HEK293 (cell line): ENCODE measurements at regions not wholly inside any gene's neighbourhood (a gene's known extent, or its start where the extent isn't known, plus 50 kb on each side); places are given as distances from the start of the nearest gene placed in this dataset.

ENCODE experiments used
- CTCF ChIA-PET: fragments of 350-600 bp; formaldehyde crosslinking; extraction: SDS; loops from one replicate; lab custom pipeline; 2021; ENCODE audit warnings: antibody characterized with exemption; lab: Yijun Ruan, JAX
- POLR2A ChIA-PET: fragments of 300-600 bp; formaldehyde crosslinking; extraction: SDS; loops from one replicate; lab custom pipeline; 2020; ENCODE audit warnings: antibody characterized with exemption, inconsistent platforms; lab: Yijun Ruan, JAX
- H3K27ac ChIP-seq: fragments of 200-500 bp; sonication (Bioruptor generic); 2 replicates; pipeline ENCODE4 v1.5.1; 2014; ENCODE audit warnings: low read depth, low read length, control low read depth, inconsistent platforms; ENCODE audit errors: extremely low read depth
- H3K36me3 ChIP-seq, 2 experiments: fragments of 200-500 bp in 1 of 2; sonication (Bioruptor generic) in 1 of 2; 1 replicate in 1 of 2; 2 replicates in 1 of 2; pipeline ENCODE4 v1.5.1; 2014 to 2017; ENCODE audit warnings: inconsistent platforms in 2 of 2, low read length in 2 of 2; ENCODE audit not compliant: control insufficient read depth in 2 of 2, insufficient read depth in 1 of 2
- H3K4me1 ChIP-seq: fragments of 200-500 bp; sonication (Bioruptor generic); 2 replicates; pipeline ENCODE4 v1.5.1; 2014; ENCODE audit warnings: mild to moderate bottlenecking, low read length, inconsistent platforms; ENCODE audit not compliant: control insufficient read depth, insufficient read depth
- H3K4me3 ChIP-seq: 2 replicates; pipeline ENCODE4 v1.5.1; 2011; ENCODE audit warnings: low read depth, mild to moderate bottlenecking, control low read depth, low read length, moderate library complexity
- H3K9me3 ChIP-seq: fragments of 200-500 bp; sonication (Bioruptor generic); 2 replicates; pipeline ENCODE4 v1.5.1; 2014; ENCODE audit warnings: low read depth, low read length, inconsistent platforms; ENCODE audit not compliant: control insufficient read depth, insufficient read depth
- BCL11B ChIP-seq: fragments of 450-650 bp; formaldehyde crosslinking; IDR thresholded peaks from 2 replicates; pipeline ENCODE4 v1.5.1; 2016; ENCODE audit warnings: low read depth, missing biosample characterization, missing genetic modification characterization
- CTCF ChIP-seq: fragments of 450-650 bp; formaldehyde crosslinking; IDR thresholded peaks from 2 replicates; pipeline ENCODE4 v1.5.1; 2016; ENCODE audit warnings: missing biosample characterization, missing genetic modification characterization
- GLIS2 ChIP-seq: fragments of 450-650 bp; formaldehyde crosslinking; IDR thresholded peaks from 2 replicates; pipeline ENCODE4 v1.5.1; 2016; ENCODE audit warnings: missing biosample characterization, missing genetic modification characterization
- IKZF3 ChIP-seq: fragments of 450-650 bp; IDR thresholded peaks from 2 replicates; pipeline ENCODE4 v1.5.0; 2018; ENCODE audit warnings: missing biosample characterization, mild to moderate bottlenecking, missing genetic modification characterization, moderate library complexity
- KLF10 ChIP-seq: fragments of 450-650 bp; IDR thresholded peaks from 2 replicates; pipeline ENCODE4 v1.5.1; 2018; ENCODE audit warnings: missing biosample characterization, mild to moderate bottlenecking, missing genetic modification characterization
- SALL2 ChIP-seq: fragments of 450-650 bp; formaldehyde crosslinking; IDR thresholded peaks from 2 replicates; pipeline ENCODE4 v1.5.0; 2017; ENCODE audit warnings: missing biosample characterization, mild to moderate bottlenecking, missing genetic modification characterization, borderline replicate concordance
- TRIM28 ChIP-seq: IDR thresholded peaks from 2 replicates; pipeline ENCODE4 v1.6.1; 2011; ENCODE audit warnings: low read length, control low read depth, borderline replicate concordance
- ZEB2 ChIP-seq: fragments of 450-650 bp; formaldehyde crosslinking; IDR thresholded peaks from 2 replicates; pipeline ENCODE4 v1.5.1; 2016; ENCODE audit warnings: missing biosample characterization, missing genetic modification characterization
- ZFP69B ChIP-seq: fragments of 450-650 bp; formaldehyde crosslinking; IDR thresholded peaks from 2 replicates; pipeline ENCODE4 v1.5.1; 2016; ENCODE audit warnings: missing biosample characterization, missing genetic modification characterization
- ZIC2 ChIP-seq: fragments of 450-650 bp; formaldehyde crosslinking; IDR thresholded peaks from 2 replicates; pipeline ENCODE4 v1.5.1; 2016; ENCODE audit warnings: missing biosample characterization, missing genetic modification characterization
- ZNF112 ChIP-seq: fragments of 450-650 bp; formaldehyde crosslinking; IDR thresholded peaks from 2 replicates; pipeline ENCODE4 v1.5.0; 2017; ENCODE audit warnings: missing biosample characterization, missing genetic modification characterization
- ZNF114 ChIP-seq: fragments of 450-650 bp; formaldehyde crosslinking; IDR thresholded peaks from 2 replicates; pipeline ENCODE4 v1.5.0; 2017; ENCODE audit warnings: missing biosample characterization, missing genetic modification characterization
- ZNF132 ChIP-seq: fragments of 450-650 bp; formaldehyde crosslinking; IDR thresholded peaks from 2 replicates; pipeline ENCODE4 v1.5.1; 2017; ENCODE audit warnings: missing biosample characterization, missing genetic modification characterization, borderline replicate concordance
- ZNF157 ChIP-seq: fragments of 450-650 bp; formaldehyde crosslinking; IDR thresholded peaks from 2 replicates; pipeline ENCODE4 v1.5.1; 2016; ENCODE audit warnings: missing biosample characterization, missing genetic modification characterization
- ZNF2 ChIP-seq: fragments of 450-650 bp; formaldehyde crosslinking; IDR thresholded peaks from 2 replicates; pipeline ENCODE4 v1.5.1; 2016; ENCODE audit warnings: missing biosample characterization, missing genetic modification characterization
- ZNF23 ChIP-seq: fragments of 450-650 bp; formaldehyde crosslinking; IDR thresholded peaks from 2 replicates; pipeline ENCODE4 v1.5.1; 2016; ENCODE audit warnings: missing biosample characterization, missing genetic modification characterization, borderline replicate concordance
- ZNF24 ChIP-seq: fragments of 450-650 bp; formaldehyde crosslinking; IDR thresholded peaks from 2 replicates; pipeline ENCODE4 v1.5.1; 2016; ENCODE audit warnings: missing biosample characterization, missing genetic modification characterization
- ZNF426 ChIP-seq: fragments of 450-650 bp; formaldehyde crosslinking; IDR thresholded peaks from 2 replicates; pipeline ENCODE4 v1.5.1; 2017; ENCODE audit warnings: missing biosample characterization, missing genetic modification characterization, mild to moderate bottlenecking, inconsistent platforms, moderate library complexity
- ZNF530 ChIP-seq: fragments of 450-650 bp; formaldehyde crosslinking; IDR thresholded peaks from 2 replicates; pipeline ENCODE4 v1.5.1; 2016; ENCODE audit warnings: low read depth, missing biosample characterization, missing genetic modification characterization
- ZNF548 ChIP-seq: fragments of 450-650 bp; formaldehyde crosslinking; IDR thresholded peaks from 2 replicates; pipeline ENCODE4 v1.5.1; 2016; ENCODE audit warnings: missing biosample characterization, missing genetic modification characterization
- ZNF629 ChIP-seq: fragments of 450-650 bp; formaldehyde crosslinking; IDR thresholded peaks from 2 replicates; pipeline ENCODE4 v1.5.1; 2017; ENCODE audit warnings: missing biosample characterization, missing genetic modification characterization
- ZNF692 ChIP-seq: fragments of 450-650 bp; formaldehyde crosslinking; IDR thresholded peaks from 2 replicates; pipeline ENCODE4 v1.5.1; 2016; ENCODE audit warnings: missing biosample characterization, missing genetic modification characterization
- ZNF707 ChIP-seq: fragments of 450-650 bp; formaldehyde crosslinking; IDR thresholded peaks from 2 replicates; pipeline ENCODE4 v1.5.1; 2016; ENCODE audit warnings: missing biosample characterization, missing genetic modification characterization
- ZNF777 ChIP-seq: fragments of 450-650 bp; formaldehyde crosslinking; IDR thresholded peaks from 2 replicates; pipeline ENCODE4 v1.5.1; 2017; ENCODE audit warnings: missing biosample characterization, missing genetic modification characterization, borderline replicate concordance
- ZNF837 ChIP-seq: fragments of 450-650 bp; formaldehyde crosslinking; IDR thresholded peaks from 2 replicates; pipeline ENCODE4 v1.5.1; 2016; ENCODE audit warnings: missing biosample characterization, missing genetic modification characterization
- ZSCAN5A ChIP-seq: fragments of 450-650 bp; formaldehyde crosslinking; IDR thresholded peaks from 2 replicates; pipeline ENCODE4 v1.5.1; 2016; ENCODE audit warnings: missing biosample characterization, missing genetic modification characterization
- ZXDB ChIP-seq: fragments of 450-650 bp; formaldehyde crosslinking; IDR thresholded peaks from 2 replicates; pipeline ENCODE4 v1.5.1; 2016; ENCODE audit warnings: missing biosample characterization, missing genetic modification characterization
- TF ChIP-seq, protein P1 (sequence below): fragments of 450-650 bp; formaldehyde crosslinking; IDR thresholded peaks from 2 replicates; pipeline ENCODE4 v1.5.1; 2017; ENCODE audit warnings: missing biosample characterization, missing genetic modification characterization
- TF ChIP-seq, protein P2 (sequence below): fragments of 450-650 bp; formaldehyde crosslinking; IDR thresholded peaks from 2 replicates; pipeline ENCODE4 v1.5.1; 2017; ENCODE audit warnings: missing biosample characterization, missing genetic modification characterization

DNA sequence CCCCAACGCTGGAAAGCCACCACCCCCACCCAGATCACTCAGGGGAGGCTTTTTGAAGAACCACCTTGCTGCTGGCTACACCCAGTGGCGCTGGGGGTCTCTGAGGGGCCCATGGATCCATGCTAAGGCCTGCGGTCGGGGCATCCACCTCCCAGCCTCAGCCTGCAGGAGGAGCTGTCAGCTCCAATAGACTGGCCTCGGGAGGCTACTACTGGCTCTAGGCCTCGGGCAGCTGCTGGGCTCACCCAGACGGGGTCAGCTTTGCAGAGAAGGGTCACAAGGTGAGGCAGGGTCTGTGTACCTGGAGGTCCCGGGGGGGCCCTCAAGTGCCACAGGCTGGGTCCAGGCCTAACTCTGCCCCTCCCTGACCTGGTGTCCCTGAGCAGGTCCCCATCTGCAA is 193.7 kb downstream of the OLFM1 start (continued):
- no peak for TF ChIP-seq ZNF548
- TF ChIP-seq IKZF3 (tag by site-specific recombination): no peak
- TF ChIP-seq, protein P1, sequence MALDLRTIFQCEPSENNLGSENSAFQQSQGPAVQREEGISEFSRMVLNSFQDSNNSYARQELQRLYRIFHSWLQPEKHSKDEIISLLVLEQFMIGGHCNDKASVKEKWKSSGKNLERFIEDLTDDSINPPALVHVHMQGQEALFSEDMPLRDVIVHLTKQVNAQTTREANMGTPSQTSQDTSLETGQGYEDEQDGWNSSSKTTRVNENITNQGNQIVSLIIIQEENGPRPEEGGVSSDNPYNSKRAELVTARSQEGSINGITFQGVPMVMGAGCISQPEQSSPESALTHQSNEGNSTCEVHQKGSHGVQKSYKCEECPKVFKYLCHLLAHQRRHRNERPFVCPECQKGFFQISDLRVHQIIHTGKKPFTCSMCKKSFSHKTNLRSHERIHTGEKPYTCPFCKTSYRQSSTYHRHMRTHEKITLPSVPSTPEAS (tag by site-specific recombination): no peak
- no peak for TF ChIP-seq ZEB2 (tag by site-specific recombination)
- TF ChIP-seq ZXDB (tag by site-specific recombination): no peak
- no peak for TF ChIP-seq ZNF692
- TF ChIP-seq ZSCAN5A (tag by site-specific recombination): no peak
- no peak for TF ChIP-seq TRIM28
- TF ChIP-seq ZNF24 (tag by site-specific recombination): no peak
- TF ChIP-seq ZNF112 (tag by site-specific recombination): no peak
- TF ChIP-seq KLF10 (tag by site-specific recombination): no peak

- Histone ChIP-seq H3K4me3 (no peak overlapping the region), H3K9me3 (no peaks in the 10 kb centered on the region), H3K4me1 (no peaks in the 10 kb centered on the region), H3K36me3 (no peaks in the 10 kb centered on the region), H3K27ac (no peak overlapping the region; the same call in 1 of the 2 replicates)
- CTCF ChIA-PET: interaction anchor here (0.7 to 1.4 kb wide), 5 partner anchors 10 to 181 kb away, joined by 3 to 4 read pairs (median 4); no protein-coding TSS in a partner anchor
- POLR2A ChIA-PET: interaction anchor here (1.5 kb wide), 1 partner anchor 12 kb away, joined by 5 read pairs; no protein-coding TSS in a partner anchor
- TF ChIP-seq ZNF629 (tag by site-specific recombination) (peak; percentile 77), ZNF837 (no peak), GLIS2 (tag by site-specific recombination) (peak; percentile 46; the same call in 1 of the 2 replicates), CTCF (tag by site-specific recombination) (no peak), ZNF707 (no peak), ZNF132 (tag by site-specific recombination) (no peak), ZNF157 (tag by site-specific recombination) (no peak), ZNF114 (tag by site-specific recombination) (no peak), ZFP69B (no peak), BCL11B (tag by site-specific recombination) (no peak), ZNF23 (tag by site-specific recombination) (no peak), ZNF530 (tag by site-specific recombination) (no peak), ZNF548 (no peak), ZNF777 (tag by site-specific recombination) (no peak), ZIC2 (tag by site-specific recombination) (peak; percentile 94), SALL2 (tag by site-specific recombination) (no peak), ZNF2 (no peak), ZNF426 (tag by site-specific recombination) (no peak)
- TF ChIP-seq, protein P2, sequence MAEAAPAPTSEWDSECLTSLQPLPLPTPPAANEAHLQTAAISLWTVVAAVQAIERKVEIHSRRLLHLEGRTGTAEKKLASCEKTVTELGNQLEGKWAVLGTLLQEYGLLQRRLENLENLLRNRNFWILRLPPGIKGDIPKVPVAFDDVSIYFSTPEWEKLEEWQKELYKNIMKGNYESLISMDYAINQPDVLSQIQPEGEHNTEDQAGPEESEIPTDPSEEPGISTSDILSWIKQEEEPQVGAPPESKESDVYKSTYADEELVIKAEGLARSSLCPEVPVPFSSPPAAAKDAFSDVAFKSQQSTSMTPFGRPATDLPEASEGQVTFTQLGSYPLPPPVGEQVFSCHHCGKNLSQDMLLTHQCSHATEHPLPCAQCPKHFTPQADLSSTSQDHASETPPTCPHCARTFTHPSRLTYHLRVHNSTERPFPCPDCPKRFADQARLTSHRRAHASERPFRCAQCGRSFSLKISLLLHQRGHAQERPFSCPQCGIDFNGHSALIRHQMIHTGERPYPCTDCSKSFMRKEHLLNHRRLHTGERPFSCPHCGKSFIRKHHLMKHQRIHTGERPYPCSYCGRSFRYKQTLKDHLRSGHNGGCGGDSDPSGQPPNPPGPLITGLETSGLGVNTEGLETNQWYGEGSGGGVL (tag by site-specific recombination): no peak; the same call in none of the 2 replicates
Observed at GRCh38 chr9:135281791-135282737, 194.6 kb downstream of the OLFM1 start.
